MM.1S (cell line): ENCODE measurements at regions not wholly inside any gene's neighbourhood (a gene's known extent, or its start where the extent isn't known, plus 50 kb on each side); places are given as distances from the start of the nearest gene placed in this dataset.

Experiments used
- DNase-seq: peaks from one replicate; pipeline ENCODE4 v3.0.0-alpha.2; 2015
- H2AFZ ChIP-seq: fragments of 300-600 bp; sonication (generic); 2 replicates; pipeline ENCODE4 v1.6.0; 2016; ENCODE audit warnings: antibody characterized with exemption, low read length
- H3F3A ChIP-seq: fragments of 300-600 bp; sonication (generic); 2 replicates; pipeline ENCODE4 v1.6.1; 2016; ENCODE audit warnings: mild to moderate bottlenecking, antibody characterized with exemption, low read length, moderate library complexity, mixed read lengths; ENCODE audit not compliant: insufficient read depth
- H3K27ac ChIP-seq: fragments of 300-600 bp; sonication (generic); 2 replicates; pipeline ENCODE4 v1.5.1; 2016; ENCODE audit warnings: mild to moderate bottlenecking, low read length
- H3K27me3 ChIP-seq: fragments of 300-600 bp; sonication (generic); replicated peaks from 2 replicates; pipeline ENCODE4 v1.6.0; 2016; ENCODE audit warnings: low read length; ENCODE audit not compliant: insufficient read depth
- H3K36me3 ChIP-seq: fragments of 300-600 bp; sonication (generic); replicated peaks from 2 replicates; pipeline ENCODE4 v1.6.1; 2016; ENCODE audit warnings: mild to moderate bottlenecking, low read length, mixed read lengths; ENCODE audit not compliant: insufficient read depth
- H3K4me1 ChIP-seq: fragments of 300-600 bp; sonication (generic); 2 replicates; pipeline ENCODE4 v1.6.1; 2016; ENCODE audit warnings: low read length, mixed read lengths
- H3K4me2 ChIP-seq: fragments of 300-600 bp; sonication (generic); 2 replicates; pipeline ENCODE4 v1.6.0; 2016; ENCODE audit warnings: low read depth, low read length
- H3K4me3 ChIP-seq: fragments of 300-600 bp; sonication (generic); 2 replicates; pipeline ENCODE4 v1.5.1; 2016; ENCODE audit warnings: low read length, mixed read lengths
- H3K79me2 ChIP-seq: fragments of 300-600 bp; sonication (generic); 2 replicates; pipeline ENCODE4 v1.6.1; 2016; ENCODE audit warnings: mixed run types, low read length, mixed read lengths
- H3K9ac ChIP-seq: fragments of 300-600 bp; sonication (generic); 2 replicates; pipeline ENCODE4 v1.6.1; 2016; ENCODE audit warnings: low read length, mixed read lengths
- H3K9me2 ChIP-seq: fragments of 300-600 bp; sonication (generic); replicated peaks from 2 replicates; pipeline ENCODE4 v1.6.1; 2016; ENCODE audit warnings: mild to moderate bottlenecking, low read length, mixed read lengths; ENCODE audit not compliant: insufficient read depth
- H3K9me3 ChIP-seq: fragments of 300-600 bp; sonication (generic); replicated peaks from 2 replicates; pipeline ENCODE4 v1.6.1; 2016; ENCODE audit warnings: mild to moderate bottlenecking, low read length, mixed read lengths; ENCODE audit not compliant: insufficient read depth
- H4K20me1 ChIP-seq: fragments of 300-600 bp; sonication (generic); 2 replicates; pipeline ENCODE4 v1.6.1; 2016; ENCODE audit warnings: mild to moderate bottlenecking, low read length, moderate library complexity, mixed read lengths; ENCODE audit not compliant: insufficient read depth
- EZH2 ChIP-seq: fragments of 300-600 bp; sonication (generic); optimal IDR thresholded peaks from 2 replicates; pipeline ENCODE3; 2017; ENCODE audit warnings: low read depth, mild to moderate bottlenecking, antibody characterized with exemption, low read length, mixed read lengths
- EZH2phosphoT487 ChIP-seq: fragments of 300-600 bp; sonication (generic); IDR thresholded peaks from 2 replicates; pipeline ENCODE4 v1.6.1; 2018; ENCODE audit warnings: antibody characterized with exemption, low read length
- TF ChIP-seq, protein P1 (sequence below): fragments of 300-600 bp; sonication (generic); IDR thresholded peaks from 2 replicates; pipeline ENCODE4 v1.5.1; 2016; ENCODE audit warnings: antibody characterized with exemption, low read length, mixed read lengths

DNA sequence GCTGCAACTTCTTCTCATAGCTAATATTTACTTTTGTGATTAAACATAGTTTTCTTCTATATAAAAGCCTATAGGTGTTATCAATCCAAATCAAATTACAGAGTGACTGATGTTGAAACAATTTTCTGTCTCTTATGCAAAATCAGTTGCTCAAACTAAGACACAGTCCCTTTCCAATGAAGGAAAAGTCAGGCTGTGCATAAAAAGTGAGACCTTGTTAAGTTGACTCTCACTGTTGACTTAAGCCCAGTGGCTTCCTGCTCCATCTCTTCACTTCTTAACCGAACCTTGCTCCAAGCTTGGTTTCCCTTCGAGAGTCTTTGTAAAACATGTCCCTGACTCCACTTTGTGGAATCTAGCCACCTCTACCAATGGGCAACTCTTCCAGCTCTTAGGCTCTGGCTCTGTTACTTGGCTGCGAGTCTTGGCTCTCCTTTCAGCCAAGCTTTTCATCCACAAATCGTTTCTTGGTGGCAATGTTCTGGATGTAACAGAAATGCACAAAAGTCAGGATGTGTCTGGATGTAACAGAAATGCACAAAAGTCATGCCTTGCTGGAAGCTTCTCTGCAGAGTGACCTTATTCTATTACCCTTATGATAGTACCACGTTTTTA lies 118.9 kb downstream of the LIG4 start:
- no peak overlapping the region for H3K9ac ChIP-seq
- no peaks in the 10 kb centered on the region for H4K20me1 ChIP-seq
- no peaks in the 10 kb centered on the region for H3K9me2 ChIP-seq
- H3K79me2 ChIP-seq = no peaks in the 10 kb centered on the region
- H3K27me3 ChIP-seq = no peaks in the 10 kb centered on the region
- DNase-seq = no peak
- H3F3A ChIP-seq = no peaks in the 10 kb centered on the region
- H3K4me1 ChIP-seq = no peaks in the 10 kb centered on the region
- no peak overlapping the region for H2AFZ ChIP-seq
- no peak overlapping the region for H3K4me3 ChIP-seq
- no peak for TF ChIP-seq EZH2phosphoT487
- TF ChIP-seq, protein P1, sequence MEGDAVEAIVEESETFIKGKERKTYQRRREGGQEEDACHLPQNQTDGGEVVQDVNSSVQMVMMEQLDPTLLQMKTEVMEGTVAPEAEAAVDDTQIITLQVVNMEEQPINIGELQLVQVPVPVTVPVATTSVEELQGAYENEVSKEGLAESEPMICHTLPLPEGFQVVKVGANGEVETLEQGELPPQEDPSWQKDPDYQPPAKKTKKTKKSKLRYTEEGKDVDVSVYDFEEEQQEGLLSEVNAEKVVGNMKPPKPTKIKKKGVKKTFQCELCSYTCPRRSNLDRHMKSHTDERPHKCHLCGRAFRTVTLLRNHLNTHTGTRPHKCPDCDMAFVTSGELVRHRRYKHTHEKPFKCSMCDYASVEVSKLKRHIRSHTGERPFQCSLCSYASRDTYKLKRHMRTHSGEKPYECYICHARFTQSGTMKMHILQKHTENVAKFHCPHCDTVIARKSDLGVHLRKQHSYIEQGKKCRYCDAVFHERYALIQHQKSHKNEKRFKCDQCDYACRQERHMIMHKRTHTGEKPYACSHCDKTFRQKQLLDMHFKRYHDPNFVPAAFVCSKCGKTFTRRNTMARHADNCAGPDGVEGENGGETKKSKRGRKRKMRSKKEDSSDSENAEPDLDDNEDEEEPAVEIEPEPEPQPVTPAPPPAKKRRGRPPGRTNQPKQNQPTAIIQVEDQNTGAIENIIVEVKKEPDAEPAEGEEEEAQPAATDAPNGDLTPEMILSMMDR = no peak
- TF ChIP-seq EZH2 = no peak
- H3K36me3 ChIP-seq = no peaks in the 10 kb centered on the region
- no peak overlapping the region for H3K4me2 ChIP-seq
- H3K27ac ChIP-seq = no peak overlapping the region
- H3K9me3 ChIP-seq = no peaks in the 10 kb centered on the region

DNA sequence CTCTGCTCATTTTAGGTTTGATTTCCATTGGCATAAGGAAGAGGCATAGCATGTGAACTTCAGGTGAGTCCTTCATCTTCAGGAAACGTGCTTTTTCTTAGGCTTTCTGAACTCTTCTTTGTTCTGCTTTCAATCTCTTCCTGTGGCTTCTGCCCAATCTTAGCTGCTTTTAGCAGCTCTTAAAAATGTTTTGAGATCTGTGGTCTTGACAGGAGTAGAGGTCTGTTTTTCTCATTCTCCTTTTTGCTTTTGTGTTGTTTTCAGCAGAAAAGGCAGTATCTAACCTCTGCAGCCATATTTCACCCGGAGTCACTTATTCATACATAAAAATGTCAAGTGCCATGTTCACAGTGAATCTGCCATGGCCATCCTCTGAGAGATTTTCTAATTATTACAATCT lies 120.3 kb downstream of the LIG4 start:
- H3K79me2 ChIP-seq = no peaks in the 10 kb centered on the region
- no peaks in the 10 kb centered on the region for H3K9me3 ChIP-seq
- H3K27me3 ChIP-seq = no peaks in the 10 kb centered on the region
- no peaks in the 10 kb centered on the region for H4K20me1 ChIP-seq
- no peaks in the 10 kb centered on the region for H3K36me3 ChIP-seq
- TF ChIP-seq EZH2 = no peak
- no peak for TF ChIP-seq EZH2phosphoT487
- no peak overlapping the region for H3K27ac ChIP-seq
- H3K9ac ChIP-seq = no peak overlapping the region
- no peak overlapping the region for H3K4me3 ChIP-seq
- no peak overlapping the region for H3K4me2 ChIP-seq
- H2AFZ ChIP-seq = no peak overlapping the region
- no peaks in the 10 kb centered on the region for H3K9me2 ChIP-seq
- no peaks in the 10 kb centered on the region for H3K4me1 ChIP-seq
- no peak for DNase-seq
- H3F3A ChIP-seq = no peaks in the 10 kb centered on the region

DNA sequence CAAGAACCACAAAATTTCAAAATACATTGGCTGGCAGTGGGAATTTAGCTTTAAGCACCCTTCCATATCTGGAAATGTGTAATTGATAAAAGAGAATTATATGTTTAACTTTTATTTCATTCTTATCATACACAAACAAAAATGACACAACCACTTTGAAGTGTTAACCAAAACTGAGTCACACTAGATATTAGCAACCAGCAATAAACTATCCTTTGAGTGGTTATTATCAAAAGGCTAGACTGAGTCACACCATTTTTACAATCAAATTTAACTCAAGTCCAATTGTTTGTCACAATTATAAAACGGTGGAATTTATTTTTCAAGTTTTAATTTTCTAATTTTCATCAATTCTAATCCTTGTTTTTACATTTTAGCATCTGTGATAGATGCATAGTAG lies 121.7 kb downstream of the LIG4 start:
- Histone ChIP-seq H3K4me1 (no peaks in the 10 kb centered on the region), H3K27ac (no peak overlapping the region), H3K4me2 (no peak overlapping the region), H2AFZ (no peak overlapping the region), H3K9ac (no peak overlapping the region), H3K36me3 (no peaks in the 10 kb centered on the region), H4K20me1 (no peaks in the 10 kb centered on the region), H3K9me2 (no peaks in the 10 kb centered on the region), H3K4me3 (no peak overlapping the region), H3K27me3 (no peaks in the 10 kb centered on the region), H3K79me2 (no peaks in the 10 kb centered on the region), H3K9me3 (no peaks in the 10 kb centered on the region), H3F3A (no peaks in the 10 kb centered on the region)
- no peak for DNase-seq
- TF ChIP-seq, protein P1 = no peak
- TF ChIP-seq EZH2 (no peak), EZH2phosphoT487 (no peak)

DNA sequence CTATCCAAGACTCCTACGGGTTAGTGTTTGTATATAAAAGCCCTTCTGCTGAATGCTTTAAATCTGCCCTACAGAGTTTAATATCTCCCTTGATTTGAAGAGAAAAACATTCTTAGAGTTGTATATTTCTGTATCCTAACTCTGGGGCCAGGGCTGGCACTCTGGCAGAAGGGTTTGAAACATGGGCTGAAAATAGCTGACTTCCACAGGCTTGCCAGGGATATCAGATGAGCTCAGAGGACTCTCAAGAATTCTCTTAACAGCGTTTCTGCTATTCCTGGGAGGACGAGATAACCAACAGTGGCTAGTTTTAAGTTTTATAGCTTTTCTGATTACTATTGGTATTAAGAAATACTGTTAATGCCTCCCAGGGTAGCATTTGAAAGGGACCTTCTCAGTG lies 127.5 kb downstream of the LIG4 start:
- Histone ChIP-seq H3K9me3 (no peaks in the 10 kb centered on the region), H2AFZ (no peak overlapping the region), H3K27ac (no peak overlapping the region), H4K20me1 (no peaks in the 10 kb centered on the region), H3K4me3 (no peak overlapping the region), H3K4me2 (no peak overlapping the region), H3K36me3 (no peaks in the 10 kb centered on the region), H3K4me1 (no peaks in the 10 kb centered on the region), H3K9me2 (no peaks in the 10 kb centered on the region), H3K79me2 (no peaks in the 10 kb centered on the region), H3F3A (no peaks in the 10 kb centered on the region), H3K27me3 (no peaks in the 10 kb centered on the region), H3K9ac (no peak overlapping the region)
- DNase-seq = no peak
- no peak for TF ChIP-seq EZH2phosphoT487
- TF ChIP-seq, protein P1 = no peak
- no peak for TF ChIP-seq EZH2
